Left lung (tissue), 4 donors: ENCODE measurements at regions not wholly inside any gene's neighbourhood (a gene's known extent, or its start where the extent isn't known, plus 50 kb on each side); places are given as distances from the start of the nearest gene placed in this dataset.

Experiments used
- ATAC-seq: fragments of 200-7000 bp; cut with Tn5 transposase; one replicate; pipeline ENCODE4 v1.9.1; 2020; ENCODE audit warnings: moderate library complexity
- DNase-seq, 4 donors: peaks; one replicate each; pipeline ENCODE4 v3.0.0-alpha.2; 2013 to 2020
- H3K27ac ChIP-seq, 2 donors: fragments of 200-600 bp; sonication (generic) in 1 of 2; one replicate each; pipeline versions ENCODE4 v1.5.0 to v1.8.0; 2020 to 2021
- H3K27me3 ChIP-seq, 2 donors: fragments of 200-600 bp; sonication (generic) in 1 of 2; one replicate each; pipeline versions ENCODE4 v1.5.0 to v1.8.0; 2020 to 2021
- H3K36me3 ChIP-seq, 2 donors: fragments of 200-600 bp; sonication (generic) in 1 of 2; one replicate each; pipeline versions ENCODE4 v1.5.0 to v1.8.0; 2020 to 2021
- H3K4me1 ChIP-seq, 2 donors: fragments of 200-600 bp; one replicate each; pipeline ENCODE4 v1.8.0; 2021
- H3K4me3 ChIP-seq, 2 donors: fragments of 200-600 bp; sonication (generic) in 1 of 2; one replicate each; pipeline versions ENCODE4 v1.5.0 to v1.8.0; 2020 to 2021; ENCODE audit warnings: mild to moderate bottlenecking in 1 of 2
- H3K9me3 ChIP-seq, 2 donors: fragments of 200-600 bp; sonication (generic) in 1 of 2; one replicate each; pipeline versions ENCODE4 v1.5.0 to v1.8.0; 2020 to 2021
- CTCF ChIP-seq, 2 donors: fragments of 200-600 bp; sonication (generic) in 1 of 2; IDR thresholded peaks; one replicate each; pipeline versions ENCODE4 v1.5.0 to v1.8.0; 2021; ENCODE audit warnings: antibody characterized with exemption in 2 of 2
- intact Hi-C, 2 donors: fragments of 100-400 bp; cut with DNase I; formaldehyde crosslinking; loops; one replicate each; pipeline versions ENCODE4 v1.11.2 to v1.14.2; 2022
- donor health status: DM: no; HTN: yes; CAD: no.
- donor health status: DM: no; HTN: no; CAD: no.

- Histone ChIP-seq H3K4me1 (no peaks in the 10 kb centered on the region), H3K27ac (no peak overlapping the region), H3K4me3 (no peak overlapping the region), H3K27me3 (no peaks in the 10 kb centered on the region), H3K9me3 (no peaks in the 10 kb centered on the region), H3K36me3 (no peaks in the 10 kb centered on the region)
- intact Hi-C loops = no loop called here
- ATAC-seq (no peak), DNase-seq (no peak)
- TF ChIP-seq CTCF (IDR thresholded peaks at IDR 0.05) = no peak
Measured at GRCh38 chr18:64546451-64546850, 397.6 kb upstream of the LINC00305 start.

- H3K36me3 ChIP-seq = no peaks in the 10 kb centered on the region
- TF ChIP-seq CTCF (IDR thresholded peaks at IDR 0.05) = no peak
- intact Hi-C loops = no loop called here
Measured at GRCh38 chr18:64539847-64540246, 391.0 kb upstream of the LINC00305 start.

GRCh38 chr18:64528646-64529045 lies 379.8 kb upstream of the LINC00305 start:
- no peak for TF ChIP-seq CTCF (IDR thresholded peaks at IDR 0.05)
- intact Hi-C loops = no loop called here
- Histone ChIP-seq H3K36me3 (no peaks in the 10 kb centered on the region), H3K27ac (no peak overlapping the region), H3K9me3 (peaks cover 0 to 6% of the 10 kb centered on the region in 2 donors), H3K27me3 (no peaks in the 10 kb centered on the region), H3K4me1 (no peaks in the 10 kb centered on the region), H3K4me3 (no peak overlapping the region)
- ATAC-seq (no peak), DNase-seq (no peak)

More at GRCh38 chr18:64539847-64540246, 391.0 kb upstream of the LINC00305 start:
- Histone ChIP-seq H3K27ac (no peak overlapping the region), H3K4me3 (no peak overlapping the region), H3K4me1 (no peaks in the 10 kb centered on the region), H3K27me3 (no peaks in the 10 kb centered on the region), H3K9me3 (peaks cover 0 to 2% of the 10 kb centered on the region in 2 donors)
- no peak for DNase-seq
- no peak for ATAC-seq

- Histone ChIP-seq H3K36me3 (no peaks in the 10 kb centered on the region), H3K27ac (no peak overlapping the region), H3K9me3 (peaks cover 0 to 3% of the 10 kb centered on the region in 2 donors), H3K27me3 (no peaks in the 10 kb centered on the region), H3K4me1 (no peaks in the 10 kb centered on the region), H3K4me3 (no peak overlapping the region)
- no peak for ATAC-seq
- intact Hi-C loops = no loop called here
- DNase-seq = no peak
- no peak for TF ChIP-seq CTCF (IDR thresholded peaks at IDR 0.05)
Measured at GRCh38 chr18:64519201-64519600, 370.3 kb upstream of the LINC00305 start.

- H3K9me3 ChIP-seq = peaks cover 0 to 3% of the 10 kb centered on the region in 2 donors
- no peak overlapping the region for H3K4me3 ChIP-seq
- no peak for DNase-seq
- H3K27me3 ChIP-seq = no peaks in the 10 kb centered on the region
- no peak for TF ChIP-seq CTCF (IDR thresholded peaks at IDR 0.05)
- intact Hi-C loops = no loop called here
- H3K36me3 ChIP-seq = no peaks in the 10 kb centered on the region
- no peak for ATAC-seq
- H3K27ac ChIP-seq = no peak overlapping the region
- H3K4me1 ChIP-seq = no peaks in the 10 kb centered on the region
Measured at GRCh38 chr18:64518191-64518590, 369.3 kb upstream of the LINC00305 start.
